DOHH2 (cell line): ENCODE measurements at regions not wholly inside any gene's neighbourhood (a gene's known extent, or its start where the extent isn't known, plus 50 kb on each side); places are given as distances from the start of the nearest gene placed in this dataset.

Source experiments
- H3F3A ChIP-seq: fragments of 200-600 bp; sonication (generic), shearing (Covaris generic); 2 replicates; pipeline ENCODE4 v1.6.0; 2016; ENCODE audit warnings: antibody characterized with exemption, mild to moderate bottlenecking; ENCODE audit not compliant: control insufficient read depth, insufficient read depth
- H3K27ac ChIP-seq: fragments of 200-600 bp; sonication (generic); 2 replicates; pipeline ENCODE4 v1.5.1; 2014; ENCODE audit warnings: low read depth, mild to moderate bottlenecking, low read length, moderate library complexity
- H3K27me3 ChIP-seq: fragments of 200-600 bp; sonication (generic); 2 replicates; pipeline ENCODE4 v1.6.1; 2014; ENCODE audit warnings: mild to moderate bottlenecking, low read length, mixed read lengths; ENCODE audit not compliant: control insufficient read depth
- H3K36me3 ChIP-seq: fragments of 200-600 bp; sonication (generic); 2 replicates; pipeline ENCODE4 v1.6.1; 2014; ENCODE audit warnings: mild to moderate bottlenecking, low read length, moderate library complexity, mixed read lengths; ENCODE audit not compliant: control insufficient read depth
- H3K4me1 ChIP-seq: fragments of 200-600 bp; sonication (generic); 2 replicates; pipeline ENCODE4 v1.6.1; 2014; ENCODE audit warnings: mild to moderate bottlenecking, low read length, mixed read lengths; ENCODE audit not compliant: control insufficient read depth
- H3K4me2 ChIP-seq: fragments of 200-600 bp; sonication (generic); 2 replicates; pipeline ENCODE4 v1.6.0; 2014; ENCODE audit warnings: mild to moderate bottlenecking, low read length, moderate library complexity
- H3K4me3 ChIP-seq: fragments of 200-600 bp; sonication (generic); 2 replicates; pipeline ENCODE4 v1.5.1; 2014; ENCODE audit warnings: mild to moderate bottlenecking, low read length, mixed read lengths
- H3K79me2 ChIP-seq: fragments of 200-600 bp; sonication (generic); 2 replicates; pipeline ENCODE4 v1.6.1; 2014; ENCODE audit warnings: mild to moderate bottlenecking, low read length, mixed read lengths; ENCODE audit not compliant: control insufficient read depth
- H3K9me2 ChIP-seq: fragments of 200-600 bp; sonication (generic); replicated peaks from 2 replicates; pipeline ENCODE4 v1.6.1; 2014; ENCODE audit warnings: mild to moderate bottlenecking, low read length, mixed read lengths; ENCODE audit not compliant: control insufficient read depth
- H3K9me3 ChIP-seq: fragments of 200-600 bp; sonication (generic); 2 replicates; pipeline ENCODE4 v1.6.1; 2014; ENCODE audit warnings: antibody characterized with exemption, low read length, mixed read lengths; ENCODE audit not compliant: control insufficient read depth, insufficient read depth
- H4K20me1 ChIP-seq: fragments of 200-600 bp; sonication (generic); 2 replicates; pipeline ENCODE4 v1.6.0; 2014; ENCODE audit warnings: low read depth, mild to moderate bottlenecking, antibody characterized with exemption, low read length, moderate library complexity; ENCODE audit not compliant: control insufficient read depth, insufficient read depth
- CTCF ChIP-seq: fragments of 200-600 bp; sonication (generic); IDR thresholded peaks from one replicate; pipeline ENCODE4 v1.5.1; 2014; ENCODE audit warnings: antibody characterized with exemption, mild to moderate bottlenecking, low read depth, low read length; ENCODE audit not compliant: poor library complexity, severe bottlenecking
- EZH2phosphoT487 ChIP-seq: fragments of 200-600 bp; sonication (generic); IDR thresholded peaks from 2 replicates; pipeline ENCODE4 v1.6.1; 2017; ENCODE audit warnings: borderline replicate concordance, mild to moderate bottlenecking, antibody characterized with exemption, low read length, moderate library complexity, mixed read lengths

- Histone ChIP-seq H3K36me3 (no peaks in the 10 kb centered on the region), H4K20me1 (no peaks in the 10 kb centered on the region), H3K79me2 (no peaks in the 10 kb centered on the region), H3K27me3 (peaks cover 3% of the 10 kb centered on the region; the same call in 1 of the 2 replicates), H3K27ac (no peak overlapping the region), H3K9me2 (no peaks in the 10 kb centered on the region), H3K4me2 (no peak overlapping the region), H3K4me3 (no peak overlapping the region), H3K9me3 (no peaks in the 10 kb centered on the region), H3F3A (no peaks in the 10 kb centered on the region), H3K4me1 (no peaks in the 10 kb centered on the region)
- TF ChIP-seq CTCF (no peak), EZH2phosphoT487 (no peak)
Measured at GRCh38 chr18:11497585-11497984, 111.8 kb upstream of the SLC35G4 start.

GRCh38 chr18:11496526-11497172, 112.7 kb upstream of the SLC35G4 start:
- no peak for TF ChIP-seq CTCF
- no peak for TF ChIP-seq EZH2phosphoT487
- Histone ChIP-seq H3K9me2 (no peaks in the 10 kb centered on the region), H3K27ac (no peak overlapping the region), H3K9me3 (no peaks in the 10 kb centered on the region), H3F3A (no peaks in the 10 kb centered on the region), H3K4me2 (no peak overlapping the region), H3K4me1 (no peaks in the 10 kb centered on the region), H3K36me3 (no peaks in the 10 kb centered on the region), H4K20me1 (no peaks in the 10 kb centered on the region), H3K27me3 (peaks cover 3% of the 10 kb centered on the region; the same call in 1 of the 2 replicates), H3K79me2 (no peaks in the 10 kb centered on the region), H3K4me3 (no peak overlapping the region)

GRCh38 chr18:11495441-11495840, 114.0 kb upstream of the SLC35G4 start:
- Histone ChIP-seq H3K4me2 (no peak overlapping the region), H3K4me1 (no peaks in the 10 kb centered on the region), H3K79me2 (no peaks in the 10 kb centered on the region), H3K36me3 (no peaks in the 10 kb centered on the region), H3K9me2 (no peaks in the 10 kb centered on the region), H3F3A (no peaks in the 10 kb centered on the region), H3K4me3 (no peak overlapping the region), H3K27me3 (peaks cover 3% of the 10 kb centered on the region; the same call in 1 of the 2 replicates), H3K9me3 (no peaks in the 10 kb centered on the region), H4K20me1 (no peaks in the 10 kb centered on the region), H3K27ac (no peak overlapping the region)
- TF ChIP-seq CTCF: no peak
- TF ChIP-seq EZH2phosphoT487: no peak

- Histone ChIP-seq H3K27ac (no peak overlapping the region), H3K27me3 (peaks cover 3% of the 10 kb centered on the region; the same call in 1 of the 2 replicates), H3F3A (no peaks in the 10 kb centered on the region), H3K4me2 (no peak overlapping the region), H4K20me1 (no peaks in the 10 kb centered on the region), H3K4me3 (no peak overlapping the region), H3K9me3 (no peaks in the 10 kb centered on the region), H3K4me1 (no peaks in the 10 kb centered on the region), H3K36me3 (no peaks in the 10 kb centered on the region), H3K9me2 (no peaks in the 10 kb centered on the region), H3K79me2 (no peaks in the 10 kb centered on the region)
- no peak for TF ChIP-seq CTCF
- no peak for TF ChIP-seq EZH2phosphoT487
Measured at GRCh38 chr18:11494107-11494506, 115.3 kb upstream of the SLC35G4 start.
